Uterus (tissue), 3 donors: ENCODE measurements at regions not wholly inside any gene's neighbourhood (a gene's known extent, or its start where the extent isn't known, plus 50 kb on each side); places are given as distances from the start of the nearest gene placed in this dataset.
"Not testable (repeated sequence)": the region's sequence is repeated elsewhere in the genome, so short reads cannot be mapped to it uniquely, and the experiment has no call there.

Experiments
- DNase-seq, 2 donors: peaks; one replicate each; pipeline ENCODE4 v3.0.0-alpha.2; 2019 to 2020
- H3K27ac ChIP-seq, 2 donors: fragments of 200-600 bp; sonication (generic); 1 replicate in 1 of 2; 2 replicates in 1 of 2; pipeline ENCODE4 v1.5.1; 2016 to 2018
- H3K27me3 ChIP-seq, 2 donors: fragments of 200-600 bp; sonication (generic); one replicate each; pipeline ENCODE4 v1.5.1; 2018 to 2019; ENCODE audit warnings: control low read depth in 1 of 2
- H3K36me3 ChIP-seq, 2 donors: fragments of 200-600 bp; sonication (generic); one replicate each; pipeline ENCODE4 v1.5.1; 2019; ENCODE audit warnings: control low read depth in 1 of 2
- H3K4me1 ChIP-seq, 2 donors: fragments of 200-600 bp; sonication (generic); one replicate each; pipeline ENCODE4 v1.5.1; 2018 to 2019; ENCODE audit warnings: control low read depth in 1 of 2
- H3K4me3 ChIP-seq, 2 donors: fragments of 200-600 bp; sonication (generic); 1 replicate in 1 of 2; 2 replicates in 1 of 2; pipeline ENCODE4 v1.5.1; 2018 to 2019; ENCODE audit warnings: mild to moderate bottlenecking in 1 of 2
- H3K9me3 ChIP-seq, 2 donors: fragments of 200-600 bp; sonication (generic); one replicate each; pipeline ENCODE4 v1.5.1; 2019; ENCODE audit warnings: control low read depth in 1 of 2
- CTCF ChIP-seq, 4 experiments: fragments of 200-600 bp in 2 of 4; fragments of 450-650 bp in 2 of 4; sonication (generic) in 2 of 4; IDR thresholded peaks; one replicate each; pipeline ENCODE4 v1.5.1; 2016 to 2019; ENCODE audit warnings: antibody characterized with exemption in 4 of 4, mild to moderate bottlenecking in 2 of 4, moderate library complexity in 1 of 4
- POLR2A ChIP-seq, 2 donors: fragments of 450-650 bp; IDR thresholded peaks; one replicate each; pipeline ENCODE4 v1.6.1; 2016; ENCODE audit warnings: antibody characterized with exemption in 2 of 2, mild to moderate bottlenecking in 1 of 2, moderate library complexity in 1 of 2
- intact Hi-C: fragments of 100-400 bp; cut with DNase I; formaldehyde crosslinking; loops from one replicate; pipeline ENCODE4 v1.15.1; 2023; ENCODE audit warnings: low total_unique reads
- donor health status: DM: yes; HTN: yes; CAD: no.

- TF ChIP-seq CTCF (IDR thresholded peaks at IDR 0.05) (no peak), POLR2A (IDR thresholded peaks at IDR 0.05) (no peak)
- Histone ChIP-seq H3K4me3 (no peak overlapping the region), H3K27me3 (no peaks in the 10 kb centered on the region), H3K27ac (no peak overlapping the region), H3K36me3 (no peaks in the 10 kb centered on the region), H3K9me3 (no peaks in the 10 kb centered on the region), H3K4me1 (no peaks in the 10 kb centered on the region)
- intact Hi-C loops = loop anchor here (5.0 kb wide), 1 partner anchor 203 kb away; no protein-coding TSS in a partner anchor
- DNase-seq = no peak
These were observed 109.1 kb downstream of the SEPTIN7 start for GRCh38 chr7:35909870-35910357.

GRCh38 chr7:35910621-35911020, 109.8 kb downstream of the SEPTIN7 start:
- H3K27me3 ChIP-seq, DNase-seq, intact Hi-C loops, H3K27ac ChIP-seq, H3K9me3 ChIP-seq, H3K36me3 ChIP-seq, H3K4me3 ChIP-seq, H3K4me1 ChIP-seq: not testable (repeated sequence)

GRCh38 chr7:35913350-35913749, 112.5 kb downstream of the SEPTIN7 start:
- H3K36me3 ChIP-seq, H3K9me3 ChIP-seq, DNase-seq, H3K4me3 ChIP-seq, intact Hi-C loops, H3K27me3 ChIP-seq, H3K27ac ChIP-seq, H3K4me1 ChIP-seq: not testable (repeated sequence)

GRCh38 chr7:35914214-35914613, 113.4 kb downstream of the SEPTIN7 start:
- H3K4me1 ChIP-seq, H3K36me3 ChIP-seq, H3K9me3 ChIP-seq, DNase-seq, intact Hi-C loops, H3K27me3 ChIP-seq, H3K27ac ChIP-seq, H3K4me3 ChIP-seq: not testable (repeated sequence)

- DNase-seq, H3K27ac ChIP-seq, H3K9me3 ChIP-seq, H3K36me3 ChIP-seq, intact Hi-C loops, H3K4me3 ChIP-seq, H3K27me3 ChIP-seq, H3K4me1 ChIP-seq: not testable (repeated sequence)
These were observed 114.5 kb downstream of the SEPTIN7 start for GRCh38 chr7:35915247-35915955.

- H3K27me3 ChIP-seq, H3K4me1 ChIP-seq, H3K36me3 ChIP-seq, DNase-seq, intact Hi-C loops, H3K9me3 ChIP-seq, H3K27ac ChIP-seq, H3K4me3 ChIP-seq: not testable (repeated sequence)
These were observed 117.4 kb downstream of the SEPTIN7 start for GRCh38 chr7:35918217-35918616.

- H3K27ac ChIP-seq, H3K9me3 ChIP-seq, DNase-seq, H3K4me1 ChIP-seq, H3K36me3 ChIP-seq, H3K27me3 ChIP-seq, H3K4me3 ChIP-seq, intact Hi-C loops: not testable (repeated sequence)
These were observed 118.8 kb downstream of the SEPTIN7 start for GRCh38 chr7:35919607-35920006.

GRCh38 chr7:35921338-35921737, 120.5 kb downstream of the SEPTIN7 start:
- H3K4me1 ChIP-seq, DNase-seq, H3K4me3 ChIP-seq, H3K27me3 ChIP-seq, H3K9me3 ChIP-seq, H3K36me3 ChIP-seq, H3K27ac ChIP-seq, intact Hi-C loops: not testable (repeated sequence)

GRCh38 chr7:35924668-35925067, 123.8 kb downstream of the SEPTIN7 start:
- H3K4me1 ChIP-seq, DNase-seq, H3K27ac ChIP-seq, H3K9me3 ChIP-seq, H3K27me3 ChIP-seq, H3K36me3 ChIP-seq, intact Hi-C loops, H3K4me3 ChIP-seq: not testable (repeated sequence)

- H3K4me3 ChIP-seq, H3K36me3 ChIP-seq, H3K4me1 ChIP-seq, H3K27ac ChIP-seq, DNase-seq, H3K27me3 ChIP-seq, intact Hi-C loops, H3K9me3 ChIP-seq: not testable (repeated sequence)
These were observed 126.1 kb downstream of the SEPTIN7 start for GRCh38 chr7:35926966-35927365.

- intact Hi-C loops = not testable (repeated sequence)
These were observed 130.3 kb downstream of the SEPTIN7 start for GRCh38 chr7:35931134-35931533.

GRCh38 chr7:35931551-35931950, 130.7 kb downstream of the SEPTIN7 start:
- H3K27me3 ChIP-seq, H3K36me3 ChIP-seq, intact Hi-C loops, H3K4me1 ChIP-seq, H3K9me3 ChIP-seq, H3K4me3 ChIP-seq, DNase-seq, H3K27ac ChIP-seq: not testable (repeated sequence)

More at GRCh38 chr7:35931134-35931533, 130.3 kb downstream of the SEPTIN7 start:
- H3K27me3 ChIP-seq, DNase-seq, H3K9me3 ChIP-seq, H3K4me3 ChIP-seq, H3K27ac ChIP-seq, H3K36me3 ChIP-seq, H3K4me1 ChIP-seq: not testable (repeated sequence)

GRCh38 chr7:35940695-35941094, 139.8 kb downstream of the SEPTIN7 start:
- H3K27ac ChIP-seq, H3K4me1 ChIP-seq, intact Hi-C loops, DNase-seq, H3K9me3 ChIP-seq, H3K27me3 ChIP-seq, H3K4me3 ChIP-seq, H3K36me3 ChIP-seq: not testable (repeated sequence)
